HepG2 (cell line): ENCODE measurements at regions not wholly inside any gene's neighbourhood (a gene's known extent, or its start where the extent isn't known, plus 50 kb on each side); places are given as distances from the start of the nearest gene placed in this dataset.

ENCODE experiments used
- ATAC-seq: fragments of 200-7000 bp; cut with Tn5 transposase; 3 replicates; pipeline ENCODE4 v1.9.1; 2020; ENCODE audit warnings: mild to moderate bottlenecking, moderate library complexity
- BruUV-seq: library from RNA; stranded (reverse); fragments of 400-500 nt; replicated peaks from 2 replicates; lab custom pipeline; 2021; lab: Mats Ljungman, UMichigan
- CTCF ChIA-PET: fragments of 300-600 bp; formaldehyde crosslinking; extraction: SDS; loops from one replicate; lab custom pipeline; 2021; ENCODE audit warnings: low total read pairs, inconsistent platforms, low intra/inter-chr PET ratio; lab: Yijun Ruan, JAX
- POLR2A ChIA-PET: fragments of 350-600 bp; sonication (Branson Sonifier 250); formaldehyde crosslinking; loops from one replicate; lab custom pipeline; 2020; ENCODE audit warnings: antibody characterized with exemption, inconsistent platforms; lab: Yijun Ruan, JAX
- DNase-seq: peaks from one replicate; pipeline ENCODE4 v3.0.0-alpha.2; 2015; ENCODE audit warnings: low spot score
- FAIRE-seq: peaks from 3 replicates; lab custom pipeline; 2011; peaks lifted over from hg19 to GRCh38; lab: Jason Lieb, UNC
- H2AFZ ChIP-seq: one replicate; pipeline ENCODE4 v1.6.1; 2011; ENCODE audit warnings: low read length, inconsistent platforms
- H3K27ac ChIP-seq: fragments of 300-600 bp; 3 replicates; pipeline ENCODE4 v1.8.0; 2011; ENCODE audit warnings: mixed run types, mild to moderate bottlenecking, mixed read lengths, low read length, inconsistent platforms; ENCODE audit not compliant: insufficient read depth; ENCODE audit errors: extremely low read length
- H3K27me3 ChIP-seq, 2 experiments: fragments of 200-600 bp in 1 of 2; 2 replicates in 1 of 2; 3 replicates in 1 of 2; pipeline versions ENCODE4 v1.6.0 to v1.8.0; 2011; ENCODE audit warnings: low read length in 2 of 2, mild to moderate bottlenecking in 2 of 2, moderate library complexity in 2 of 2, inconsistent platforms in 1 of 2; ENCODE audit not compliant: insufficient read depth in 2 of 2, control insufficient read depth in 1 of 2
- H3K36me3 ChIP-seq, 2 experiments: fragments of 200-600 bp in 1 of 2; replicated peaks in 1 of 2; 2 replicates in 1 of 2; 3 replicates in 1 of 2; pipeline versions ENCODE4 v1.5.1 to v1.8.0; 2011; ENCODE audit warnings: low read length in 2 of 2, inconsistent platforms in 1 of 2; ENCODE audit not compliant: insufficient read depth in 2 of 2, control insufficient read depth in 1 of 2
- H3K4me1 ChIP-seq: 2 replicates; pipeline ENCODE4 v1.5.1; 2012; ENCODE audit warnings: low read length, inconsistent platforms; ENCODE audit not compliant: insufficient read depth
- H3K4me2 ChIP-seq: 2 replicates; pipeline ENCODE4 v1.6.0; 2011; ENCODE audit warnings: low read depth, low read length, inconsistent platforms
- H3K4me3 ChIP-seq, 3 experiments: fragments of 200-600 bp in 1 of 3; sonication (generic), shearing (Covaris generic) in 1 of 3; replicated peaks in 1 of 3; 2 replicates each; pipeline ENCODE4 v1.5.1; 2011 to 2016; ENCODE audit warnings: low read length in 3 of 3, inconsistent platforms in 2 of 3, low read depth in 2 of 3, mild to moderate bottlenecking in 2 of 3, control low read depth in 1 of 3, mixed read lengths in 1 of 3; ENCODE audit not compliant: insufficient read depth in 1 of 3
- H3K79me2 ChIP-seq: one replicate; pipeline ENCODE4 v1.6.1; 2011; ENCODE audit warnings: low read length, inconsistent platforms; ENCODE audit not compliant: insufficient read depth
- H3K9ac ChIP-seq: 2 replicates; pipeline ENCODE4 v1.6.0; 2011; ENCODE audit warnings: mild to moderate bottlenecking, low read depth, low read length, inconsistent platforms; ENCODE audit not compliant: insufficient read depth
- H3K9me3 ChIP-seq: 2 replicates; pipeline ENCODE4 v1.5.1; 2012; ENCODE audit warnings: mild to moderate bottlenecking, low read length
- H4K20me1 ChIP-seq: 2 replicates; pipeline ENCODE4 v1.6.0; 2011; ENCODE audit warnings: inconsistent platforms, mild to moderate bottlenecking, low read length, moderate library complexity; ENCODE audit not compliant: insufficient read depth
- CEBPB ChIP-seq: IDR thresholded peaks from 2 replicates; pipeline ENCODE4 v1.6.1; 2011; ENCODE audit warnings: low read depth, low read length, improper control_type of control experiment, borderline replicate concordance
- ESRRA ChIP-seq: sonication (generic); formaldehyde crosslinking; IDR thresholded peaks from 2 replicates; pipeline ENCODE4 v1.5.1; 2020; ENCODE audit warnings: mild to moderate bottlenecking, low read depth, missing genetic modification reagents
- FOXA3 ChIP-seq: IDR thresholded peaks from 2 replicates; pipeline ENCODE4 v1.6.1; 2016; ENCODE audit warnings: missing genetic modification reagents, missing compliant biosample characterization
- GTF3A ChIP-seq: sonication (generic); formaldehyde crosslinking; conservative IDR thresholded peaks from 2 replicates; pipeline ENCODE4 v1.4.0; 2020; ENCODE audit warnings: mild to moderate bottlenecking, missing genetic modification reagents
- MXI1 ChIP-seq: IDR thresholded peaks from 3 replicates; pipeline ENCODE4 v1.6.1; 2012; ENCODE audit warnings: low read depth, low read length, inconsistent platforms, borderline replicate concordance
- PAF1 ChIP-seq: IDR thresholded peaks from 2 replicates; pipeline ENCODE4 v1.6.1; 2016; ENCODE audit warnings: missing genetic modification reagents, missing compliant biosample characterization
- RARA ChIP-seq: IDR thresholded peaks from 2 replicates; pipeline ENCODE4 v1.6.1; 2016; ENCODE audit warnings: missing genetic modification reagents, missing compliant biosample characterization
- SIN3B ChIP-seq: fragments of 150-350 bp; IDR thresholded peaks from 2 replicates; pipeline ENCODE4 v1.6.1; 2014; ENCODE audit warnings: low read length
- ZBTB38 ChIP-seq: sonication (generic); formaldehyde crosslinking; IDR thresholded peaks from 2 replicates; pipeline ENCODE4 v1.5.1; 2020; ENCODE audit warnings: mild to moderate bottlenecking, missing genetic modification reagents
- ZFP1 ChIP-seq: IDR thresholded peaks from 2 replicates; pipeline ENCODE4 v1.6.1; 2016
- ZNF484 ChIP-seq: sonication (generic); formaldehyde crosslinking; IDR thresholded peaks from 2 replicates; pipeline ENCODE4 v1.5.1; 2020; ENCODE audit warnings: mild to moderate bottlenecking, low read depth, missing genetic modification reagents, borderline replicate concordance
- ZNF747 ChIP-seq: sonication (generic); formaldehyde crosslinking; IDR thresholded peaks from 2 replicates; pipeline ENCODE4 v1.8.1; 2023; ENCODE audit warnings: missing genetic modification reagents, mild to moderate bottlenecking, borderline replicate concordance
- WGBS: methylation state at CpG from one replicate; pipeline ENCODE4 v1.1.6; 2017; ENCODE audit warnings: low lambda C conversion rate; 5-methylcytosine and 5-hydroxymethylcytosine counted together
- in situ Hi-C: cut with HindIII; loops from 2 replicates; pipeline ENCODE4 v1.10.0; 2017; ENCODE audit warnings: low pct_unique_long_range_greater_than_20kb; ENCODE audit not compliant: extremely low pct_ligation_motif_present
- intact Hi-C: fragments of 100-400 bp; cut with micrococcal nuclease; formaldehyde crosslinking; loops from one replicate; pipeline ENCODE4 v1.10.0; 2022; ENCODE audit not compliant: unreplicated experiment
- TF ChIP-seq, protein P1 (sequence below): sonication (generic); formaldehyde crosslinking; IDR thresholded peaks from 2 replicates; pipeline ENCODE4 v1.5.0; 2020; ENCODE audit warnings: mild to moderate bottlenecking, missing genetic modification reagents
- TF ChIP-seq, protein P2 (sequence below): sonication (generic); formaldehyde crosslinking; IDR thresholded peaks from 2 replicates; pipeline ENCODE4 v1.5.0; 2020; ENCODE audit warnings: mild to moderate bottlenecking, missing genetic modification reagents
- TF ChIP-seq, protein P3 (sequence below): sonication (generic); formaldehyde crosslinking; IDR thresholded peaks from 2 replicates; pipeline ENCODE4 v1.5.1; 2020; ENCODE audit warnings: missing genetic modification reagents, mild to moderate bottlenecking, borderline replicate concordance
- TF ChIP-seq, protein P4 (sequence below): sonication (generic); formaldehyde crosslinking; IDR thresholded peaks from 2 replicates; pipeline ENCODE4 v1.4.0; 2020; ENCODE audit warnings: missing genetic modification reagents, mild to moderate bottlenecking, borderline replicate concordance

DNA sequence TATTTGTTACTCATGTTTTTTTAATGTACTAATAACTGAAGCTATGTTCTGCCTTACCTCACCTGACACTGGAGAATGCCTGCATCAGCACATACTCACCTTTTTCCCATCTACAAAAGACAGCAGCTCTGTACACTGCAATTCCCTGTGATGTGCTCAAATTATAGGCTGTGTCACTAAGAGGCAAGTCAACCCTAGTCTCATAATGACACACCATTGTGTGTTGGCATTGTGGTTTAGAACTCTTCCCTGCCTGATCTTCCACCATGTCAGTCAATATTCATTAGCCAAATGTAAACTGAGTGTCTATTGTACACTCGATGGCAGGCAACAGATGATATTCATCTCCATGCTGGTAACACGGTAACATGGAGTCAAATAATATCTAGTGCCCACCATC is 332.1 kb upstream of the TCF4 start:
- ATAC-seq (no peak), FAIRE-seq (no peak), DNase-seq (no peak)
- H3K9me3 ChIP-seq, result peaks cover 98% of the 10 kb centered on the region
- H3K79me2 ChIP-seq, result no peaks in the 10 kb centered on the region
- in situ Hi-C loops (no loop called here), intact Hi-C loops (no loop called here)
- H3K4me1 ChIP-seq, result no peaks in the 10 kb centered on the region
- no peak overlapping the region for H3K4me2 ChIP-seq
- H3K27ac ChIP-seq, result no peak overlapping the region
- no peak overlapping the region for H3K9ac ChIP-seq
- no TSS peak for BruUV-seq
- 0% methylated on average over 2 of the region's 2 CpGs for WGBS
- H3K36me3 ChIP-seq, result no peaks in the 10 kb centered on the region
- no peaks in the 10 kb centered on the region for H3K27me3 ChIP-seq
- no peaks in the 10 kb centered on the region for H4K20me1 ChIP-seq
- CTCF ChIA-PET, result no interaction called here
- no peak overlapping the region for H3K4me3 ChIP-seq
- TF ChIP-seq ESRRA (no peak), GTF3A (CRISPR knock-in tag) (no peak), PAF1 (CRISPR knock-in tag) (no peak), FOXA3 (no peak), RARA (CRISPR knock-in tag) (no peak), ZFP1 (CRISPR knock-in tag) (no peak), MXI1 (no peak), ZNF747 (CRISPR knock-in tag) (no peak), SIN3B (no peak), CEBPB (no peak), ZNF484 (CRISPR knock-in tag) (no peak), ZBTB38 (CRISPR knock-in tag) (no peak)
- TF ChIP-seq, protein P1, sequence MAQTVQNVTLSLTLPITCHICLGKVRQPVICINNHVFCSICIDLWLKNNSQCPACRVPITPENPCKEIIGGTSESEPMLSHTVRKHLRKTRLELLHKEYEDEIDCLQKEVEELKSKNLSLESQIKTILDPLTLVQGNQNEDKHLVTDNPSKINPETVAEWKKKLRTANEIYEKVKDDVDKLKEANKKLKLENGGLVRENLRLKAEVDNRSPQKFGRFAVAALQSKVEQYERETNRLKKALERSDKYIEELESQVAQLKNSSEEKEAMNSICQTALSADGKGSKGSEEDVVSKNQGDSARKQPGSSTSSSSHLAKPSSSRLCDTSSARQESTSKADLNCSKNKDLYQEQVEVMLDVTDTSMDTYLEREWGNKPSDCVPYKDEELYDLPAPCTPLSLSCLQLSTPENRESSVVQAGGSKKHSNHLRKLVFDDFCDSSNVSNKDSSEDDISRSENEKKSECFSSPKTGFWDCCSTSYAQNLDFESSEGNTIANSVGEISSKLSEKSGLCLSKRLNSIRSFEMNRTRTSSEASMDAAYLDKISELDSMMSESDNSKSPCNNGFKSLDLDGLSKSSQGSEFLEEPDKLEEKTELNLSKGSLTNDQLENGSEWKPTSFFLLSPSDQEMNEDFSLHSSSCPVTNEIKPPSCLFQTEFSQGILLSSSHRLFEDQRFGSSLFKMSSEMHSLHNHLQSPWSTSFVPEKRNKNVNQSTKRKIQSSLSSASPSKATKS, result no peak
- TF ChIP-seq, protein P2, sequence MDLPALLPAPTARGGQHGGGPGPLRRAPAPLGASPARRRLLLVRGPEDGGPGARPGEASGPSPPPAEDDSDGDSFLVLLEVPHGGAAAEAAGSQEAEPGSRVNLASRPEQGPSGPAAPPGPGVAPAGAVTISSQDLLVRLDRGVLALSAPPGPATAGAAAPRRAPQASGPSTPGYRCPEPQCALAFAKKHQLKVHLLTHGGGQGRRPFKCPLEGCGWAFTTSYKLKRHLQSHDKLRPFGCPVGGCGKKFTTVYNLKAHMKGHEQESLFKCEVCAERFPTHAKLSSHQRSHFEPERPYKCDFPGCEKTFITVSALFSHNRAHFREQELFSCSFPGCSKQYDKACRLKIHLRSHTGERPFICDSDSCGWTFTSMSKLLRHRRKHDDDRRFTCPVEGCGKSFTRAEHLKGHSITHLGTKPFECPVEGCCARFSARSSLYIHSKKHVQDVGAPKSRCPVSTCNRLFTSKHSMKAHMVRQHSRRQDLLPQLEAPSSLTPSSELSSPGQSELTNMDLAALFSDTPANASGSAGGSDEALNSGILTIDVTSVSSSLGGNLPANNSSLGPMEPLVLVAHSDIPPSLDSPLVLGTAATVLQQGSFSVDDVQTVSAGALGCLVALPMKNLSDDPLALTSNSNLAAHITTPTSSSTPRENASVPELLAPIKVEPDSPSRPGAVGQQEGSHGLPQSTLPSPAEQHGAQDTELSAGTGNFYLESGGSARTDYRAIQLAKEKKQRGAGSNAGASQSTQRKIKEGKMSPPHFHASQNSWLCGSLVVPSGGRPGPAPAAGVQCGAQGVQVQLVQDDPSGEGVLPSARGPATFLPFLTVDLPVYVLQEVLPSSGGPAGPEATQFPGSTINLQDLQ (CRISPR knock-in tag), result no peak
- TF ChIP-seq, protein P3, sequence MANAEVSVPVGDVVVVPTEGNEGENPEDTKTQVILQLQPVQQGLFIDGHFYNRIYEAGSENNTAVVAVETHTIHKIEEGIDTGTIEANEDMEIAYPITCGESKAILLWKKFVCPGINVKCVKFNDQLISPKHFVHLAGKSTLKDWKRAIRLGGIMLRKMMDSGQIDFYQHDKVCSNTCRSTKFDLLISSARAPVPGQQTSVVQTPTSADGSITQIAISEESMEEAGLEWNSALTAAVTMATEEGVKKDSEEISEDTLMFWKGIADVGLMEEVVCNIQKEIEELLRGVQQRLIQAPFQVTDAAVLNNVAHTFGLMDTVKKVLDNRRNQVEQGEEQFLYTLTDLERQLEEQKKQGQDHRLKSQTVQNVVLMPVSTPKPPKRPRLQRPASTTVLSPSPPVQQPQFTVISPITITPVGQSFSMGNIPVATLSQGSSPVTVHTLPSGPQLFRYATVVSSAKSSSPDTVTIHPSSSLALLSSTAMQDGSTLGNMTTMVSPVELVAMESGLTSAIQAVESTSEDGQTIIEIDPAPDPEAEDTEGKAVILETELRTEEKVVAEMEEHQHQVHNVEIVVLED (CRISPR knock-in tag), result no peak
- TF ChIP-seq, protein P4, sequence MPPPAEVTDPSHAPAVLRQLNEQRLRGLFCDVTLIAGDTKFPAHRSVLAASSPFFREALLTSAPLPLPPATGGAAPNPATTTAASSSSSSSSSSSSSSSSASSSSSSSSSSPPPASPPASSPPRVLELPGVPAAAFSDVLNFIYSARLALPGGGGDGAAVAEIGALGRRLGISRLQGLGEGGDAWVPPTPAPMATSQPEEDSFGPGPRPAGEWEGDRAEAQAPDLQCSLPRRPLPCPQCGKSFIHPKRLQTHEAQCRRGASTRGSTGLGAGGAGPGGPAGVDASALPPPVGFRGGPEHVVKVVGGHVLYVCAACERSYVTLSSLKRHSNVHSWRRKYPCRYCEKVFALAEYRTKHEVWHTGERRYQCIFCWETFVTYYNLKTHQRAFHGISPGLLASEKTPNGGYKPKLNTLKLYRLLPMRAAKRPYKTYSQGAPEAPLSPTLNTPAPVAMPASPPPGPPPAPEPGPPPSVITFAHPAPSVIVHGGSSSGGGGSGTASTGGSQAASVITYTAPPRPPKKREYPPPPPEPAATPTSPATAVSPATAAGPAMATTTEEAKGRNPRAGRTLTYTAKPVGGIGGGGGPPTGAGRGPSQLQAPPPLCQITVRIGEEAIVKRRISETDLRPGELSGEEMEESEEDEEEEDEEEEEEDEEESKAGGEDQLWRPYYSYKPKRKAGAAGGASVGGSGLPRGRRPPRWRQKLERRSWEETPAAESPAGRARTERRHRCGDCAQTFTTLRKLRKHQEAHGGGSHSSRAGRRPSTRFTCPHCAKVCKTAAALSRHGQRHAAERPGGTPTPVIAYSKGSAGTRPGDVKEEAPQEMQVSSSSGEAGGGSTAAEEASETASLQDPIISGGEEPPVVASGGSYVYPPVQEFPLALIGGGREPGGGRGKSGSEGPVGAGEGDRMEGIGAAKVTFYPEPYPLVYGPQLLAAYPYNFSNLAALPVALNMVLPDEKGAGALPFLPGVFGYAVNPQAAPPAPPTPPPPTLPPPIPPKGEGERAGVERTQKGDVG (CRISPR knock-in tag), result no peak
- POLR2A ChIA-PET, result no interaction called here
- no peak overlapping the region for H2AFZ ChIP-seq
